ENCODE measurements at regions not wholly inside any gene's neighbourhood (a gene's known extent, or its start where the extent isn't known, plus 50 kb on each side); places are given as distances from the start of the nearest gene placed in this dataset.

DNA sequence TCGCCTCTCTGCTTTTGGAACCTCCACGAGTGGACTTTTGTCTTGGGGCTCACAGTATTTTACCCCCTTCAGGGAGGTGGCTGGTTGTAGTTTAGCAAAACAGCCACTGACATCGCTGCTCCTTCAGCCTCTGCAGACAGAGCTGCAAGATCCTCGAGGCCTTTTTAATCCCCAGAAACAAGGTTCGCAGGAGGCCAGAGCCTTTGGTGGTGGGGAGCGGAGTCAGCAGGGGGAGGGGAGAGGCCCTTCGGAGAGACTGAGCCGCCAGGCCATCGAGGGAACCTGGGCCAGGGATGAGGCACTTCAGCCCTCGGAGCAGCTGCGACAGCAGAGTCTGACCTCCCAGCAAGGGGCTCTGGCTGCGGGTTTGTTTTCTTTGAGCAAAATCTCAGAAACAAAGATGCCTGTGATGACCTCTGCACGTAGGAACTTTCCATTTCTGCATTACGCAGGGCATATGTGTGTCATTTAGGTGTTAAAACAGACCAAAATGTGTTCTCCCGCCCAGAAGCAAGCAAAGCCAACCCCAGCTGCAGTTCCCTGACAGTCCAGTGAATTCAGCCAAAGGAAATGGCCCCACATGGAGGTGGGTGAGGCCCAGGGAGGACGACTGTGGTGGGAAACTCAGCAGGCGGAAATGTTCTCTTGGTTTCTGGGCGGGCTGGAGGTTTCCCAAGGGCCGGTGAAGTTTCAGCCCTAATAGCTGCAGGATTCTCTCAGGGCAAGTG is 171.2 kb upstream of the SULF2 start:
- no peaks in the 10 kb centered on the region for H3K27me3 ChIP-seq (ENCODE audit: insufficient read depth, poor library complexity, severe bottlenecking)
- H3K27ac ChIP-seq (replicated peaks): no peak overlapping the region
- DNase-seq (ENCODE audit: low read depth in 1 of 2, low spot score in 1 of 2): no peak
- TF ChIP-seq, protein P1, sequence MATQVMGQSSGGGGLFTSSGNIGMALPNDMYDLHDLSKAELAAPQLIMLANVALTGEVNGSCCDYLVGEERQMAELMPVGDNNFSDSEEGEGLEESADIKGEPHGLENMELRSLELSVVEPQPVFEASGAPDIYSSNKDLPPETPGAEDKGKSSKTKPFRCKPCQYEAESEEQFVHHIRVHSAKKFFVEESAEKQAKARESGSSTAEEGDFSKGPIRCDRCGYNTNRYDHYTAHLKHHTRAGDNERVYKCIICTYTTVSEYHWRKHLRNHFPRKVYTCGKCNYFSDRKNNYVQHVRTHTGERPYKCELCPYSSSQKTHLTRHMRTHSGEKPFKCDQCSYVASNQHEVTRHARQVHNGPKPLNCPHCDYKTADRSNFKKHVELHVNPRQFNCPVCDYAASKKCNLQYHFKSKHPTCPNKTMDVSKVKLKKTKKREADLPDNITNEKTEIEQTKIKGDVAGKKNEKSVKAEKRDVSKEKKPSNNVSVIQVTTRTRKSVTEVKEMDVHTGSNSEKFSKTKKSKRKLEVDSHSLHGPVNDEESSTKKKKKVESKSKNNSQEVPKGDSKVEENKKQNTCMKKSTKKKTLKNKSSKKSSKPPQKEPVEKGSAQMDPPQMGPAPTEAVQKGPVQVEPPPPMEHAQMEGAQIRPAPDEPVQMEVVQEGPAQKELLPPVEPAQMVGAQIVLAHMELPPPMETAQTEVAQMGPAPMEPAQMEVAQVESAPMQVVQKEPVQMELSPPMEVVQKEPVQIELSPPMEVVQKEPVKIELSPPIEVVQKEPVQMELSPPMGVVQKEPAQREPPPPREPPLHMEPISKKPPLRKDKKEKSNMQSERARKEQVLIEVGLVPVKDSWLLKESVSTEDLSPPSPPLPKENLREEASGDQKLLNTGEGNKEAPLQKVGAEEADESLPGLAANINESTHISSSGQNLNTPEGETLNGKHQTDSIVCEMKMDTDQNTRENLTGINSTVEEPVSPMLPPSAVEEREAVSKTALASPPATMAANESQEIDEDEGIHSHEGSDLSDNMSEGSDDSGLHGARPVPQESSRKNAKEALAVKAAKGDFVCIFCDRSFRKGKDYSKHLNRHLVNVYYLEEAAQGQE (IDR thresholded peaks at IDR 0.05; ENCODE audit: insufficient replicate concordance, low read depth): no peak
- no peak for TF ChIP-seq POLR2AphosphoS5 (IDR thresholded peaks at IDR 0.05; ENCODE audit: low read depth)
- no peak for TF ChIP-seq GABPA (IDR thresholded peaks at IDR 0.05; ENCODE audit: low read depth)
- no peak for TF ChIP-seq SPI1 (IDR thresholded peaks at IDR 0.05; ENCODE audit: borderline replicate concordance, low read depth)
- TF ChIP-seq, protein P2, sequence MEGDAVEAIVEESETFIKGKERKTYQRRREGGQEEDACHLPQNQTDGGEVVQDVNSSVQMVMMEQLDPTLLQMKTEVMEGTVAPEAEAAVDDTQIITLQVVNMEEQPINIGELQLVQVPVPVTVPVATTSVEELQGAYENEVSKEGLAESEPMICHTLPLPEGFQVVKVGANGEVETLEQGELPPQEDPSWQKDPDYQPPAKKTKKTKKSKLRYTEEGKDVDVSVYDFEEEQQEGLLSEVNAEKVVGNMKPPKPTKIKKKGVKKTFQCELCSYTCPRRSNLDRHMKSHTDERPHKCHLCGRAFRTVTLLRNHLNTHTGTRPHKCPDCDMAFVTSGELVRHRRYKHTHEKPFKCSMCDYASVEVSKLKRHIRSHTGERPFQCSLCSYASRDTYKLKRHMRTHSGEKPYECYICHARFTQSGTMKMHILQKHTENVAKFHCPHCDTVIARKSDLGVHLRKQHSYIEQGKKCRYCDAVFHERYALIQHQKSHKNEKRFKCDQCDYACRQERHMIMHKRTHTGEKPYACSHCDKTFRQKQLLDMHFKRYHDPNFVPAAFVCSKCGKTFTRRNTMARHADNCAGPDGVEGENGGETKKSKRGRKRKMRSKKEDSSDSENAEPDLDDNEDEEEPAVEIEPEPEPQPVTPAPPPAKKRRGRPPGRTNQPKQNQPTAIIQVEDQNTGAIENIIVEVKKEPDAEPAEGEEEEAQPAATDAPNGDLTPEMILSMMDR (IDR thresholded peaks at IDR 0.05; ENCODE audit: insufficient read depth, low read length): no peak
- H3K4me3 ChIP-seq (replicated peaks; ENCODE audit: insufficient read depth, low read length): no peak overlapping the region

DNA sequence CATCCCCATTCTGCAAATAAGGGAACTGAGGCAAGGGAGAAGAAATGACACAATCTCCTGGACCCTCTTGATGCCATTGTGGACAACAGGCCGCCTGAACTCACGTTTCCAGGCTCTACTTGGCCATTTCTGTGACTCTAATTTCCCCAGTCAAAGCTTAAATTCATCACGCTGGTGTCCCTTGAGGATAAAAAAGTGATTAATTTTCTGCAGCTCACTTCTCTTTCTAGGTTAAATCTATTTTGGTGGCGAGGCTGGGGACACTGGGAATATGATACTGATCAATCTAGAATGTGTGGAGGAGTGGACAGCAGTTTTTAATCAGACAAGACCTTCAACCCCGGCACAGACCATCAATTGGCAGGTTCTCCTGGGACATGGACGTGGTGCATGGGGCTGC is 168.2 kb upstream of the SULF2 start:
- no peak overlapping the region for H3K4me3 ChIP-seq (replicated peaks; ENCODE audit: insufficient read depth, low read length)
- no peaks in the 10 kb centered on the region for H3K27me3 ChIP-seq (ENCODE audit: insufficient read depth, poor library complexity, severe bottlenecking)
- no peak for DNase-seq (ENCODE audit: low read depth in 1 of 2, low spot score in 1 of 2)
- H3K27ac ChIP-seq (replicated peaks): no peak overlapping the region
- TF ChIP-seq POLR2AphosphoS5 (IDR thresholded peaks at IDR 0.05; ENCODE audit: low read depth) (no peak), GABPA (IDR thresholded peaks at IDR 0.05; ENCODE audit: low read depth) (no peak), SPI1 (IDR thresholded peaks at IDR 0.05; ENCODE audit: borderline replicate concordance, low read depth) (no peak)
- TF ChIP-seq, protein P2 (IDR thresholded peaks at IDR 0.05; ENCODE audit: insufficient read depth, low read length): no peak
- TF ChIP-seq, protein P1 (IDR thresholded peaks at IDR 0.05; ENCODE audit: insufficient replicate concordance, low read depth): no peak

DNA sequence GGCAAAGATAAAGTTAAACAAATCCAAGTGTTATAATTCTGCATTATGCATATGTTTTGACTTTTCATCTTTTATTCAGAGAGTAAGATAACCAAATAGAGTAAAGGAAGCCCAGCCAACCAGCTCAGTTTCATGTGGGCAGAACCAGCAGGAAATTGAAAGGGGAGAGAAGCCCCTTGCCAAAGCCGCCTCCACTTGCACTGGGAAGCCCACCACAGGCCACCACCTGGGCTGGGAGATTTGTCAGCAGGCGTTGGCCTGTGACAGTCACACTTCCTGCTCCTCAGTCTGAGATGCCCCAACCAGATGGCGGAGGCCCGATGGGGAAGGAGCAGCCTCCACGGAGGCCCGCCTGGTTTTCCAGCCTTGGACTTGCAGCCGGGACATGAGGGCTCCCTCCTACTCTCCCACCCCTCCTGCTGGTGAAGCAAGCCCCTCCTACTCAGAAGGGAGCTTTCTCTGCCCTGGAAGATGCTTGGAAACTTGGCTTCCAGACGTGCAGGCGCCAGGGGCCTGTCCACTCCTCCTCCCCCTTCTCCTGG is 166.8 kb upstream of the SULF2 start:
- H3K27ac ChIP-seq (replicated peaks): no peak overlapping the region
- no peak for DNase-seq (ENCODE audit: low read depth in 1 of 2, low spot score in 1 of 2)
- TF ChIP-seq SPI1 (IDR thresholded peaks at IDR 0.05; ENCODE audit: borderline replicate concordance, low read depth): no peak
- no peak for TF ChIP-seq POLR2AphosphoS5 (IDR thresholded peaks at IDR 0.05; ENCODE audit: low read depth)
- TF ChIP-seq, protein P2 (IDR thresholded peaks at IDR 0.05; ENCODE audit: insufficient read depth, low read length): no peak
- no peak for TF ChIP-seq GABPA (IDR thresholded peaks at IDR 0.05; ENCODE audit: low read depth)
- TF ChIP-seq, protein P1 (IDR thresholded peaks at IDR 0.05; ENCODE audit: insufficient replicate concordance, low read depth): no peak
- no peak overlapping the region for H3K4me3 ChIP-seq (replicated peaks; ENCODE audit: insufficient read depth, low read length)
- no peaks in the 10 kb centered on the region for H3K27me3 ChIP-seq (ENCODE audit: insufficient read depth, poor library complexity, severe bottlenecking)
